Breast epithelium (tissue), 4 donors: ENCODE measurements at regions not wholly inside any gene's neighbourhood (a gene's known extent, or its start where the extent isn't known, plus 50 kb on each side); places are given as distances from the start of the nearest gene placed in this dataset.
A peak's percentile ranks its signal among the peaks of the same experiment; 100 is the strongest.
"Not testable (repeated sequence)": the region's sequence is repeated elsewhere in the genome, so short reads cannot be mapped to it uniquely, and the experiment has no call there.

ENCODE experiments used
- DNase-seq, 2 donors: peaks; one replicate each; pipeline ENCODE4 v3.0.0-alpha.2; 2019; ENCODE audit warnings: low spot score in 2 of 2
- H3K27ac ChIP-seq, 2 donors: fragments of 200-600 bp; sonication (generic) in 1 of 2; one replicate each; pipeline ENCODE4 v1.5.1; 2016 to 2019; ENCODE audit warnings: mild to moderate bottlenecking in 1 of 2
- H3K27me3 ChIP-seq, 2 donors: fragments of 200-600 bp; sonication (generic) in 1 of 2; one replicate each; pipeline versions ENCODE4 v1.5.1 to v1.6.0; 2017 to 2019; ENCODE audit warnings: control low read depth in 1 of 2, mild to moderate bottlenecking in 1 of 2
- H3K36me3 ChIP-seq: fragments of 200-600 bp; one replicate; pipeline ENCODE4 v1.5.1; 2019
- H3K4me1 ChIP-seq, 2 donors: fragments of 200-600 bp; sonication (generic); one replicate each; pipeline ENCODE4 v1.5.1; 2016 to 2019; ENCODE audit warnings: control low read depth in 1 of 2
- H3K4me3 ChIP-seq, 3 donors: fragments of 200-600 bp; sonication (generic); 1 replicate in 2 of 3; 2 replicates in 1 of 3; pipeline ENCODE4 v1.5.1; 2016 to 2019; ENCODE audit warnings: mild to moderate bottlenecking in 3 of 3, moderate library complexity in 2 of 3
- H3K9me3 ChIP-seq, 2 donors: fragments of 200-600 bp; sonication (generic) in 1 of 2; one replicate each; pipeline ENCODE4 v1.5.1; 2016 to 2019; ENCODE audit warnings: control low read depth in 1 of 2
- CTCF ChIP-seq, 3 donors: fragments of 450-650 bp; IDR thresholded peaks; one replicate each; pipeline ENCODE4 v1.5.1; 2016 to 2017; ENCODE audit warnings: antibody characterized with exemption in 3 of 3, mild to moderate bottlenecking in 3 of 3, moderate library complexity in 3 of 3
- POLR2A ChIP-seq: fragments of 450-650 bp; IDR thresholded peaks from one replicate; pipeline ENCODE4 v1.6.1; 2016; ENCODE audit warnings: antibody characterized with exemption, mild to moderate bottlenecking, moderate library complexity
- POLR2AphosphoS5 ChIP-seq, 3 donors: sonication (generic); formaldehyde crosslinking; IDR thresholded peaks; one replicate each; pipeline ENCODE4 v1.6.1; 2017; ENCODE audit warnings: antibody characterized with exemption in 3 of 3
- intact Hi-C: fragments of 100-400 bp; cut with DNase I; formaldehyde crosslinking; loops from one replicate; pipeline ENCODE4 v1.15.1; 2023; ENCODE audit warnings: low total_unique reads

- no peak overlapping the region for H3K4me3 ChIP-seq
- TF ChIP-seq POLR2A (no peak), POLR2AphosphoS5 (IDR thresholded peaks at IDR 0.05) (no peak), CTCF (IDR thresholded peaks at IDR 0.05) (no peak)
- no peak for DNase-seq
- H3K36me3 ChIP-seq = no peaks in the 10 kb centered on the region
- peaks cover 0 to 12% of the 10 kb centered on the region in 2 donors for H3K9me3 ChIP-seq
- no peak overlapping the region for H3K27ac ChIP-seq
- intact Hi-C loops = no loop called here
- no peaks in the 10 kb centered on the region for H3K27me3 ChIP-seq
- no peaks in the 10 kb centered on the region for H3K4me1 ChIP-seq
Observed at GRCh38 chr10:109663122-109663521, 260.2 kb downstream of the XPNPEP1 start.

GRCh38 chr10:109652612-109653011, 270.7 kb downstream of the XPNPEP1 start:
- intact Hi-C loops, DNase-seq, H3K27ac ChIP-seq, H3K9me3 ChIP-seq, H3K36me3 ChIP-seq, H3K27me3 ChIP-seq, H3K4me1 ChIP-seq, H3K4me3 ChIP-seq: not testable (repeated sequence)

DNA sequence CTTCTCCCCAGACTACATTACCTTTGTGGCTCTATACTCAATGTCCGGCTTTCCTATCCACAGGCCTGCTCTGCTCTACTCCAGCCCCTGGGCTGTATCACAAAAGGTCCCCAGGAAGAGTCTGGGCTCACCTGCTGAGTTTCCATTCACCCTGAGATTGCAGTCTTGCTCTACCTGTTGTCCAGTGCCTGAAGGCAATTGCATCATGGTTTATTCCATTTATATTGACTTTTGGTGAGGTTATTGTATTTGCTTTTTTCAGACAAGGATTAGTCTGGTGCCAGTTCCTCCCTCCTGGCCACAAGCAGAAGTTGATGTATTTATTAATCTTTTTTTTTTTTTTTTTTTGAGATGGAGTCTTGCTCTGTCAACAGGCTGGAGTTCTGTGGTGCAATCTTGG, 273.1 kb downstream of the XPNPEP1 start:
- TF ChIP-seq CTCF (IDR thresholded peaks at IDR 0.05) = no peak
- TF ChIP-seq POLR2AphosphoS5 (IDR thresholded peaks at IDR 0.05) = no peak
- no peak for TF ChIP-seq POLR2A
- intact Hi-C loops = no loop called here
- no peaks in the 10 kb centered on the region for H3K4me1 ChIP-seq
- H3K36me3 ChIP-seq = no peaks in the 10 kb centered on the region
- no peak overlapping the region for H3K4me3 ChIP-seq
- no peak for DNase-seq
- peak overlapping the region in 1 of 2 donors; percentile 38 for H3K27ac ChIP-seq
- no peaks in the 10 kb centered on the region for H3K9me3 ChIP-seq
- H3K27me3 ChIP-seq = no peaks in the 10 kb centered on the region

GRCh38 chr10:109647627-109648026, 275.7 kb downstream of the XPNPEP1 start:
- Histone ChIP-seq H3K4me3 (no peak overlapping the region), H3K27me3 (no peaks in the 10 kb centered on the region), H3K27ac (no peak overlapping the region), H3K4me1 (no peaks in the 10 kb centered on the region), H3K9me3 (no peaks in the 10 kb centered on the region), H3K36me3 (no peaks in the 10 kb centered on the region)
- DNase-seq = no peak
- no peak for TF ChIP-seq POLR2A
- no peak for TF ChIP-seq POLR2AphosphoS5 (IDR thresholded peaks at IDR 0.05)
- no peak for TF ChIP-seq CTCF (IDR thresholded peaks at IDR 0.05)
- intact Hi-C loops = no loop called here

DNA sequence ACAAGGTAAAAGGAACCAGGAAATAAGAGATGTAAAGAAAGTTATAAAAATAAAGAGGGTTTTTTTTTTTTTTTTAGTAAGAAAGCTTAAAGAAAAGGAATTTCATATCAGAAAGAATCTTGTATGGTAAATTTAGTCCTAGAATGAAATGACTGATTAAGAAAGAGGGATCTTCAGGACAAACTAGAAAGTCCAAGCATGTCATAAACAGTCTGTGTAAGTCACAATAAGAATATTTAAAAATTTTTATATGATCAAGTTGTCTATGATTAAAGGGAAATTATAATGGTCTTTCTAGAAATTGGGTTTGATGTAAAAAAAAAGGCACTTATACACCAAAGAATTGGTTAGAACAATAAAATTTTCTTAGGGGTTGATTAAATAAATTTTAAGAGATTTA, 289.5 kb downstream of the XPNPEP1 start:
- H3K4me1 ChIP-seq = no peaks in the 10 kb centered on the region
- no peak overlapping the region for H3K4me3 ChIP-seq
- DNase-seq = no peak
- H3K27ac ChIP-seq = no peak overlapping the region
- no peaks in the 10 kb centered on the region for H3K36me3 ChIP-seq
- TF ChIP-seq POLR2A (no peak), CTCF (IDR thresholded peaks at IDR 0.05) (no peak), POLR2AphosphoS5 (IDR thresholded peaks at IDR 0.05) (no peak)
- H3K9me3 ChIP-seq = peaks cover 0 to 19% of the 10 kb centered on the region in 2 donors
- H3K27me3 ChIP-seq = no peaks in the 10 kb centered on the region
- intact Hi-C loops = no loop called here

GRCh38 chr10:109633017-109633416, 290.3 kb downstream of the XPNPEP1 start:
- H3K4me3 ChIP-seq, intact Hi-C loops, H3K4me1 ChIP-seq, DNase-seq, H3K27me3 ChIP-seq, H3K36me3 ChIP-seq, H3K27ac ChIP-seq: not testable (repeated sequence)
- peaks cover 0 to 19% of the 10 kb centered on the region in 2 donors for H3K9me3 ChIP-seq
